Breast epithelium (tissue), 3 donors: ENCODE measurements at regions not wholly inside any gene's neighbourhood (a gene's known extent, or its start where the extent isn't known, plus 50 kb on each side); places are given as distances from the start of the nearest gene placed in this dataset.

Experiments
- POLR2A ChIP-seq: fragments of 450-650 bp; IDR thresholded peaks from one replicate; pipeline ENCODE4 v1.6.1; 2016; ENCODE audit warnings: antibody characterized with exemption, mild to moderate bottlenecking, moderate library complexity
- POLR2AphosphoS5 ChIP-seq, 3 donors: sonication (generic); formaldehyde crosslinking; IDR thresholded peaks; one replicate each; pipeline ENCODE4 v1.6.1; 2017; ENCODE audit warnings: antibody characterized with exemption in 3 of 3
- TF ChIP-seq, protein P1 (sequence below), 3 donors: fragments of 450-650 bp; IDR thresholded peaks; one replicate each; pipeline ENCODE4 v1.5.1; 2016 to 2017; ENCODE audit warnings: antibody characterized with exemption in 3 of 3, mild to moderate bottlenecking in 3 of 3, moderate library complexity in 3 of 3

DNA sequence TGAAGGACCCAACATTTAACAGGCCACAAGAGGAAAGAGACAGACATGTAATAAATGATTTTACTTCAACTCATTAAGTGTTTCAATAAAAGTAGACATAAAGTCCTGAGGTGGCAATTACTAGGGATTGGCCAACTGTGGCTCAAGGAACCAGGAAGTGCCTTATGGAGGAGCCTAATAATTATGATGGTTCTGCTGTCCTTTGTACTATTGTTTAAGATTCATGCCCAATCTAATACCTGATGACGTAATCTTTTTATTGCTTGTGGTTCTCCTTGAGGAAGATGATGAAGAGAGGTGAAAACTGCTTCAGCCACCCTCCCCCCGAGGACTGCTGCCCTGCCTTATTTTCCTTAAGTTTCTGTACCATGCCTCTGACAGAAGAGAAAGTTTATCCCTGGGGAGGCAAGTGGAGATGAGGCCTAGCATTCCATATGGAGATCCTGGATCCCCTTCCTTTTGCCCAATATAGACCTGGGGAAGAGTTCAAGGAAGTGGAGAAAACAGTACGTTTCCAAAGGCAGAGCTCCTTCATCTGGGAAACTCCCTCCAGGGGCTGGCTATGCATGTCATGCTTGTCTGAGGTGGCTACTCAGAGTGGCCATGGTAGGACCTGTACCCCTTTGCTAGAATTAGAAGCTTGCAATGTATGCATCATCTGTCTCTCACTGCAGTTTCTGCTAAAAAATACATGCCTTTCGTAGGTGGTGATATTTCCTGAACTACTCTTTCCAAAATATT, 56.8 kb upstream of the FAT1 start:
- TF ChIP-seq POLR2A: no peak
- no peak for TF ChIP-seq POLR2AphosphoS5 (IDR thresholded peaks at IDR 0.05)
- TF ChIP-seq, protein P1, sequence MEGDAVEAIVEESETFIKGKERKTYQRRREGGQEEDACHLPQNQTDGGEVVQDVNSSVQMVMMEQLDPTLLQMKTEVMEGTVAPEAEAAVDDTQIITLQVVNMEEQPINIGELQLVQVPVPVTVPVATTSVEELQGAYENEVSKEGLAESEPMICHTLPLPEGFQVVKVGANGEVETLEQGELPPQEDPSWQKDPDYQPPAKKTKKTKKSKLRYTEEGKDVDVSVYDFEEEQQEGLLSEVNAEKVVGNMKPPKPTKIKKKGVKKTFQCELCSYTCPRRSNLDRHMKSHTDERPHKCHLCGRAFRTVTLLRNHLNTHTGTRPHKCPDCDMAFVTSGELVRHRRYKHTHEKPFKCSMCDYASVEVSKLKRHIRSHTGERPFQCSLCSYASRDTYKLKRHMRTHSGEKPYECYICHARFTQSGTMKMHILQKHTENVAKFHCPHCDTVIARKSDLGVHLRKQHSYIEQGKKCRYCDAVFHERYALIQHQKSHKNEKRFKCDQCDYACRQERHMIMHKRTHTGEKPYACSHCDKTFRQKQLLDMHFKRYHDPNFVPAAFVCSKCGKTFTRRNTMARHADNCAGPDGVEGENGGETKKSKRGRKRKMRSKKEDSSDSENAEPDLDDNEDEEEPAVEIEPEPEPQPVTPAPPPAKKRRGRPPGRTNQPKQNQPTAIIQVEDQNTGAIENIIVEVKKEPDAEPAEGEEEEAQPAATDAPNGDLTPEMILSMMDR (IDR thresholded peaks at IDR 0.05): no peak
